ENCODE measurements at regions not wholly inside any gene's neighbourhood (a gene's known extent, or its start where the extent isn't known, plus 50 kb on each side); places are given as distances from the start of the nearest gene placed in this dataset.
A peak's percentile ranks its signal among the peaks of the same experiment; 100 is the strongest.

DNA sequence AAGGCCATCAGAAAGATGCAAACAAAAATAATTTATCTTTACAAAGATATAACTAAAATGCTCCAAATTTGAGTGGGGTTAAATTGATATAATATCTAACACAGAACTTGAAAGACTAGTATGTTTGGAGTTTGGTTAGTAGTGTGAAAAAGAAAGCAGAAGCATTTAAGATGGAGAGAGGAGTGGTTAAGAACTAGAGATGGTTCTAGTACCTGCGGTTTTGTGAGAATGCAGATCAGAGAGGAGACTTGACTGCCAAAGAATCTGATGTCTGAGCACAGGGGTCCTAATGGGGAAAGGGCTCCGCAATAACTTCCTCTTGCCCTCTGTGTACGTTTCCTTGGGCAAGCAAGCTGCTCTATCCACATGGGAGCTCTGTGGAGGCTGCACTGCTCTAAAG is 506.8 kb upstream of the COBL start:
- Histone ChIP-seq H3K4me2 (ENCODE audit: insufficient read depth in 1 of 2, low read depth in 2 of 2, low read length in 2 of 2) (no peak overlapping the region), H3K23ac (ENCODE audit: insufficient read length) (no peak overlapping the region), H3K4me1 (replicated peaks in 1 of 4; ENCODE audit: control insufficient read depth in 3 of 4, insufficient read depth in 4 of 4, low read length in 3 of 4) (no peaks in the 10 kb centered on the region), H3K79me1 (ENCODE audit: low read depth, low read length) (no peaks in the 10 kb centered on the region), H2AK5ac (ENCODE audit: low read depth, low read length) (no peak overlapping the region), H3K18ac (ENCODE audit: extremely low read depth, low read length) (no peak overlapping the region), H2AFZ (ENCODE audit: low read length) (0 out of 2 replicates have a peak overlapping the region, but pooled peaks have one; percentile 1), H2BK20ac (ENCODE audit: low read length) (no peak overlapping the region), H3K27me3 (replicated peaks in 1 of 4; ENCODE audit: control insufficient read depth in 3 of 4, extremely low read depth in 1 of 4, insufficient read depth in 3 of 4, low read length in 3 of 4) (no peaks in the 10 kb centered on the region), H2BK5ac (ENCODE audit: low read depth, low read length) (no peak overlapping the region), H2BK120ac (replicated peaks; ENCODE audit: low read depth, low read length) (no peak overlapping the region), H3K9me3 (ENCODE audit: insufficient read depth in 2 of 2, low read depth in 1 of 2, low read length in 1 of 2) (no peaks in the 10 kb centered on the region; a peak in 1 of 4 replicates), H2BK12ac (ENCODE audit: low read depth, low read length) (no peak overlapping the region), H4K5ac (ENCODE audit: insufficient read length, low read depth, low read length) (no peak overlapping the region), H4K8ac (ENCODE audit: extremely low read depth, insufficient read depth, low read length) (no peak overlapping the region), H3K4ac (replicated peaks; ENCODE audit: insufficient read length, low read depth, low read length) (no peak overlapping the region), H3K14ac (ENCODE audit: insufficient read length) (no peak overlapping the region), H3K9ac (replicated peaks in 1 of 4; ENCODE audit: extremely low read depth in 1 of 4, low read depth in 3 of 4, low read length in 3 of 4) (no peak overlapping the region), H2BK15ac (ENCODE audit: low read length) (no peak overlapping the region), H3K27ac (ENCODE audit: low read depth, low read length) (no peak overlapping the region), H3K79me2 (ENCODE audit: control insufficient read depth in 1 of 2, insufficient read depth in 2 of 2, low read length in 2 of 2) (no peaks in the 10 kb centered on the region), H3K23me2 (ENCODE audit: low read depth, low read length) (no peaks in the 10 kb centered on the region), H3K36me3 (ENCODE audit: control insufficient read depth in 2 of 4, insufficient read depth in 4 of 4, low read length in 3 of 4) (no peaks in the 10 kb centered on the region), H4K20me1 (replicated peaks in 1 of 2; ENCODE audit: control insufficient read depth in 1 of 2, insufficient read depth in 2 of 2, low read length in 2 of 2) (no peaks in the 10 kb centered on the region), H4K91ac (replicated peaks; ENCODE audit: insufficient read length, low read length) (no peak overlapping the region), H3K56ac (replicated peaks; ENCODE audit: insufficient read length, low read depth, low read length) (no peak overlapping the region), H3K4me3 (ENCODE audit: extremely low read depth in 1 of 4, insufficient read depth in 2 of 4, low read depth in 3 of 4, low read length in 4 of 4) (no peak overlapping the region)
- CTCF ChIA-PET (ENCODE audit: partially characterized antibody) = no interaction called here
- WGBS, 2 experiments (ENCODE audit: extremely low coverage in 1 of 2, insufficient coverage in 1 of 2, insufficient read length in 1 of 2, insufficient replicate concordance in 2 of 2, low coverage in 1 of 2, low lambda C conversion rate in 2 of 2, missing lambda C conversion rate in 1 of 2) = 92% methylated on average over 3 of the region's 3 CpGs; no CpG with 5 or more reads in 1 of the 2 experiments
- TF ChIP-seq SUZ12 (IDR thresholded peaks at IDR 0.05; ENCODE audit: low read length) (no peak), POLR2A (IDR thresholded peaks at IDR 0.05; ENCODE audit: control extremely low read depth in 1 of 2, low read depth in 2 of 2, low read length in 2 of 2) (no peak), TCF12 (IDR thresholded peaks at IDR 0.05; ENCODE audit: low read depth, low read length) (no peak), HDAC2 (IDR thresholded peaks at IDR 0.05; ENCODE audit: borderline replicate concordance in 1 of 2, low read depth in 2 of 2, low read length in 2 of 2) (no peak), POU5F1 (IDR thresholded peaks at IDR 0.05; ENCODE audit: low read depth, low read length) (no peak), EGR1 (IDR thresholded peaks at IDR 0.05; ENCODE audit: borderline replicate concordance, low read depth, low read length) (no peak), TBP (IDR thresholded peaks at IDR 0.05; ENCODE audit: low read depth, low read length) (no peak), SIRT6 (IDR thresholded peaks at IDR 0.05; ENCODE audit: low read length) (no peak), SIN3A (conservative IDR thresholded peaks at IDR 0.05 in 1 of 2, IDR thresholded peaks at IDR 0.05 in 1 of 2; ENCODE audit: low read depth in 1 of 2, low read length in 2 of 2) (no peak), TAF1 (IDR thresholded peaks at IDR 0.05; ENCODE audit: low read depth, low read length) (no peak), CBX5 (IDR thresholded peaks at IDR 0.05; ENCODE audit: low read depth, low read length) (no peak), CHD1 (IDR thresholded peaks at IDR 0.05; ENCODE audit: low read depth, low read length) (no peak), ZNF274 (IDR thresholded peaks at IDR 0.05; ENCODE audit: borderline replicate concordance, extremely low read depth, low read length) (no peak), KDM1A (IDR thresholded peaks at IDR 0.05; ENCODE audit: borderline replicate concordance, low read length) (no peak)
- DNase-seq (ENCODE audit: low read depth in 1 of 2, low spot score in 2 of 2) (no peak), FAIRE-seq (no peak)
- POLR2A ChIA-PET (ENCODE audit: partially characterized antibody) = no interaction called here

Data from H1 (cell line).